ENCODE measurements at regions not wholly inside any gene's neighbourhood (a gene's known extent, or its start where the extent isn't known, plus 50 kb on each side); places are given as distances from the start of the nearest gene placed in this dataset.

- peak; percentile 17 to 59 for DNase-seq
- H3K4me1 ChIP-seq (replicated peaks; ENCODE audit: insufficient read depth), result 0 out of 2 replicates have a peak, but pooled peaks cover 9% of the 10 kb centered on the region
- H3K9me2 ChIP-seq (ENCODE audit: insufficient read depth), result no peaks in the 10 kb centered on the region
- no peaks in the 10 kb centered on the region for H3K27me3 ChIP-seq (ENCODE audit: insufficient read depth, low read depth)
- H3K36me3 ChIP-seq (ENCODE audit: low read depth), result no peaks in the 10 kb centered on the region
- no peaks in the 10 kb centered on the region for H4K20me1 ChIP-seq (ENCODE audit: insufficient read depth)
- no peaks in the 10 kb centered on the region for H3K9me3 ChIP-seq (ENCODE audit: insufficient read depth, low read depth)
- no peak overlapping the region for H3K4me3 ChIP-seq
- no TSS peak for BruUV-seq (replicated peaks)
- H2AFZ ChIP-seq, result no peak overlapping the region
- ChIA-PET POLR2A (ENCODE audit: unreplicated experiment) (interaction anchor here (0.6 kb wide), 3 partner anchors 116 to 1007 kb away, joined by 3 to 8 read pairs (median 6); no protein-coding TSS in a partner anchor), CTCF (no interaction called here)
- no peak for TF ChIP-seq CTCF (conservative IDR thresholded peaks at IDR 0.05)
- TF ChIP-seq EZH2 (IDR thresholded peaks at IDR 0.05; ENCODE audit: low read depth), result no peak
- no peaks in the 10 kb centered on the region for H3F3A ChIP-seq (ENCODE audit: insufficient read depth, low read depth)
- H3K79me2 ChIP-seq (ENCODE audit: low read depth), result no peaks in the 10 kb centered on the region
- H3K4me2 ChIP-seq, result no peak overlapping the region
- intact Hi-C loops (cut with micrococcal nuclease; ENCODE audit: unreplicated experiment), result loop anchor here (1.0 to 10.0 kb wide), 3 partner anchors 71 to 184 kb away; no protein-coding TSS in a partner anchor
- H3K27ac ChIP-seq, result no peak overlapping the region
Measured at GRCh38 chr10:4470231-4470835, 355.7 kb upstream of the AKR1E2 start.

- Histone ChIP-seq H3K9me2 (ENCODE audit: insufficient read depth) (no peaks in the 10 kb centered on the region), H3K4me3 (no peak overlapping the region), H3K27me3 (ENCODE audit: insufficient read depth, low read depth) (no peaks in the 10 kb centered on the region), H3K9me3 (ENCODE audit: insufficient read depth, low read depth) (no peaks in the 10 kb centered on the region), H3K27ac (no peak overlapping the region), H3K4me2 (no peak overlapping the region), H3F3A (ENCODE audit: insufficient read depth, low read depth) (no peaks in the 10 kb centered on the region), H3K79me2 (ENCODE audit: low read depth) (no peaks in the 10 kb centered on the region), H3K4me1 (replicated peaks; ENCODE audit: insufficient read depth) (0 out of 2 replicates have a peak, but pooled peaks cover 9% of the 10 kb centered on the region), H4K20me1 (ENCODE audit: insufficient read depth) (no peaks in the 10 kb centered on the region), H2AFZ (no peak overlapping the region), H3K36me3 (ENCODE audit: low read depth) (no peaks in the 10 kb centered on the region)
- TF ChIP-seq EZH2 (IDR thresholded peaks at IDR 0.05; ENCODE audit: low read depth) (no peak), CTCF (conservative IDR thresholded peaks at IDR 0.05) (no peak)
- no TSS peak for BruUV-seq (replicated peaks)
- intact Hi-C loops (cut with micrococcal nuclease; ENCODE audit: unreplicated experiment), result no loop called here
- no peak for DNase-seq
- ChIA-PET CTCF (no interaction called here), POLR2A (ENCODE audit: unreplicated experiment) (no interaction called here)
Measured at GRCh38 chr10:4467481-4467880, 358.5 kb upstream of the AKR1E2 start.

- no peaks in the 10 kb centered on the region for H3K9me3 ChIP-seq (ENCODE audit: insufficient read depth, low read depth)
- H3K4me3 ChIP-seq, result no peak overlapping the region
- no peaks in the 10 kb centered on the region for H3K79me2 ChIP-seq (ENCODE audit: low read depth)
- H4K20me1 ChIP-seq (ENCODE audit: insufficient read depth), result no peaks in the 10 kb centered on the region
- no peaks in the 10 kb centered on the region for H3K4me1 ChIP-seq (replicated peaks; ENCODE audit: insufficient read depth)
- no peaks in the 10 kb centered on the region for H3K9me2 ChIP-seq (ENCODE audit: insufficient read depth)
- intact Hi-C loops (cut with micrococcal nuclease; ENCODE audit: unreplicated experiment), result no loop called here
- CTCF ChIA-PET, result no interaction called here
- POLR2A ChIA-PET (ENCODE audit: unreplicated experiment), result no interaction called here
- TF ChIP-seq CTCF (conservative IDR thresholded peaks at IDR 0.05) (no peak), EZH2 (IDR thresholded peaks at IDR 0.05; ENCODE audit: low read depth) (no peak)
- H3K4me2 ChIP-seq, result no peak overlapping the region
- no peak overlapping the region for H3K27ac ChIP-seq
- no peaks in the 10 kb centered on the region for H3K27me3 ChIP-seq (ENCODE audit: insufficient read depth, low read depth)
- no peak for DNase-seq
- BruUV-seq (replicated peaks), result no TSS peak
- H2AFZ ChIP-seq, result no peak overlapping the region
- H3K36me3 ChIP-seq (ENCODE audit: low read depth), result no peaks in the 10 kb centered on the region
- H3F3A ChIP-seq (ENCODE audit: insufficient read depth, low read depth), result no peaks in the 10 kb centered on the region
Measured at GRCh38 chr10:4460267-4460666, 365.7 kb upstream of the AKR1E2 start.
